Activated CD4-positive, alpha-beta T cell treated with anti-CD3 and anti-CD28 coated beads for 48 hours (primary cell): ENCODE measurements at regions not wholly inside any gene's neighbourhood (a gene's known extent, or its start where the extent isn't known, plus 50 kb on each side); places are given as distances from the start of the nearest gene placed in this dataset.

Experiments
- DNase-seq: peaks from one replicate; pipeline ENCODE4 v3.0.0-alpha.2; 2020

GRCh38 chr6:154561750-154562149, 51.3 kb upstream of the CNKSR3 start:
- DNase-seq, result no peak

GRCh38 chr6:154565331-154565730, 54.8 kb upstream of the CNKSR3 start:
- DNase-seq, result no peak

GRCh38 chr6:154566866-154567265, 56.4 kb upstream of the CNKSR3 start:
- DNase-seq, result no peak

GRCh38 chr6:154567695-154568220, 57.3 kb upstream of the CNKSR3 start:
- DNase-seq, result no peak

GRCh38 chr6:154569156-154569862, 58.8 kb upstream of the CNKSR3 start:
- no peak for DNase-seq

GRCh38 chr6:154570505-154570904, 60.0 kb upstream of the CNKSR3 start:
- DNase-seq, result no peak

GRCh38 chr6:154572556-154572955, 62.1 kb upstream of the CNKSR3 start:
- DNase-seq, result no peak

GRCh38 chr6:154578004-154578559, 67.6 kb upstream of the CNKSR3 start:
- no peak for DNase-seq

GRCh38 chr6:154579046-154579445, 68.6 kb upstream of the CNKSR3 start:
- DNase-seq, result no peak

- DNase-seq, result no peak
These were observed 69.0 kb upstream of the CNKSR3 start for GRCh38 chr6:154579485-154579884.

GRCh38 chr6:154580397-154581135, 70.1 kb upstream of the CNKSR3 start:
- DNase-seq, result no peak

- DNase-seq, result no peak
These were observed 72.2 kb upstream of the CNKSR3 start for GRCh38 chr6:154582696-154583095.

GRCh38 chr6:154583546-154584188, 73.2 kb upstream of the CNKSR3 start:
- no peak for DNase-seq

- no peak for DNase-seq
These were observed 80.3 kb upstream of the CNKSR3 start for GRCh38 chr6:154590756-154591155.

- no peak for DNase-seq
These were observed 80.7 kb upstream of the CNKSR3 start for GRCh38 chr6:154591234-154591633.

- no peak for DNase-seq
These were observed 81.8 kb upstream of the CNKSR3 start for GRCh38 chr6:154592199-154592860.

- DNase-seq, result no peak
These were observed 82.6 kb upstream of the CNKSR3 start for GRCh38 chr6:154593122-154593521.

- no peak for DNase-seq
These were observed 84.2 kb upstream of the CNKSR3 start for GRCh38 chr6:154594496-154595198.

- no peak for DNase-seq
These were observed 85.1 kb upstream of the CNKSR3 start for GRCh38 chr6:154595538-154595937.

GRCh38 chr6:154596009-154596408, 85.5 kb upstream of the CNKSR3 start:
- DNase-seq, result no peak

GRCh38 chr6:154596701-154597100, 86.2 kb upstream of the CNKSR3 start:
- no peak for DNase-seq

- DNase-seq, result no peak
These were observed 87.9 kb upstream of the CNKSR3 start for GRCh38 chr6:154598399-154598798.
